T-helper 2 cell treated with Interferon-gamma antibody and Interleukin-4, amounts not matched to agents 5 μg/mL and 100 μg/mL, for 36 hours (primary cell): ENCODE measurements at regions not wholly inside any gene's neighbourhood (a gene's known extent, or its start where the extent isn't known, plus 50 kb on each side); places are given as distances from the start of the nearest gene placed in this dataset.

ENCODE experiments used
- DNase-seq: peaks from one replicate; pipeline ENCODE4 v3.0.0; 2021; ENCODE audit warnings: low spot score
- H3K27ac Mint-ChIP-seq: one replicate; pipeline ENCODE4 v1.8.0; 2021; ENCODE audit warnings: mild to moderate bottlenecking, mixed read lengths
- H3K27me3 Mint-ChIP-seq: one replicate; pipeline ENCODE4 v1.8.0; 2021; ENCODE audit warnings: low read depth, mixed read lengths
- H3K36me3 Mint-ChIP-seq: one replicate; pipeline ENCODE4 v1.8.0; 2021; ENCODE audit warnings: low read depth, mixed read lengths
- H3K4me1 Mint-ChIP-seq: one replicate; pipeline ENCODE4 v1.8.0; 2021; ENCODE audit warnings: low read depth, mixed read lengths
- H3K4me3 Mint-ChIP-seq: one replicate; pipeline ENCODE4 v1.8.0; 2022; ENCODE audit warnings: mild to moderate bottlenecking, moderate library complexity, mixed read lengths
- H3K9me3 Mint-ChIP-seq: one replicate; pipeline ENCODE4 v1.8.0; 2021; ENCODE audit warnings: mixed read lengths

- no peaks in the 10 kb centered on the region for H3K4me1 Mint-ChIP-seq
- H3K9me3 Mint-ChIP-seq, result no peaks in the 10 kb centered on the region
- DNase-seq, result no peak
- H3K4me3 Mint-ChIP-seq, result no peak overlapping the region
- no peaks in the 10 kb centered on the region for H3K27me3 Mint-ChIP-seq
- no peak overlapping the region for H3K27ac Mint-ChIP-seq
- H3K36me3 Mint-ChIP-seq, result no peaks in the 10 kb centered on the region
Measured at GRCh38 chr12:41907550-41907949, 237.1 kb downstream of the GXYLT1 start.

DNA sequence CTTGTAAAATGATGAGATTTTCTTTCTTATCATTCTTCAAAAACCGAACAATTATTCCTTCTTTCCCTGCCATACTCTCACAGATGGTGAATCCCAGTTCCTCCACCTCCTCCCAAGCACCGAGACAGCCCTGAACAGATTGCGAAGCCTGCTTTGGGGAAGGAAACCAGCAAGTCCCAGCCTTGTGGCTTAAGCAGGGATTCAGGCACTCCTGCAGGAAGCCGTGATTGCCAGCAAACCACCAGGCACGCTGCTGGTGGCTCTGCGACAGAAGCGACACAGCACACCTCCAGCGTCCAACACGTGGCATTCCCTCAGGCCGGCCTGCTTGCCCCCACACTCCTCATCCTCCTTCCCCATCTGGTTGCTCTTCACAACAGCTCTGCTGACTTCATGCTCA, 237.7 kb downstream of the GXYLT1 start:
- Mint-ChIP-seq H3K9me3 (no peaks in the 10 kb centered on the region), H3K36me3 (no peaks in the 10 kb centered on the region), H3K27me3 (no peaks in the 10 kb centered on the region), H3K4me1 (no peaks in the 10 kb centered on the region), H3K4me3 (no peak overlapping the region), H3K27ac (no peak overlapping the region)
- no peak for DNase-seq

DNA sequence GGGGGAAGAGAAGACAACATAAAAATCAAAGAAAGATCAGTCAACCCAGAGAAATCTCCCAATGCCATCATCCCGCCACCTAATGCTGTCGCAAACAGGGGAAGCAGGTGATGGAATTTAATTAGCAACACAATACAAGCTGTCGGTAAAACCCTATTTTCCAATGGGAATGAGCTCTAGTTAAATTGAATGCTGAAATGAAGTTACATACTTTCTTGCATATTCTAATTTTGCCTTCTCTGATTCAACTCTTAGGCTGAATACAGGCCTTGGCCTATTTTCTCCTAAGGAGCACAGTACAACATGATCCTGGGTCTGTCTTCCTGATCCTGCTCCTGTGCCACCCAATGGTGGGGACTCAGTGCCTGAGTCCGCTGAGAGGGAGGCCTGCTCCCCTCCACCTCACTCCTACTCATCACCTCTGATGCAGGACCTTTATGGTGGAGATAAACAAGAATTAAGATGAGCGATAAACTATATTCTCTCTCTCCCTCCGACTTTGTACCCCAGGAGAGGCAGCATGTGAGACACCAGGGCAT, 238.8 kb downstream of the GXYLT1 start:
- no peak for DNase-seq
- H3K9me3 Mint-ChIP-seq, result no peaks in the 10 kb centered on the region
- no peaks in the 10 kb centered on the region for H3K36me3 Mint-ChIP-seq
- H3K27ac Mint-ChIP-seq, result no peak overlapping the region
- H3K27me3 Mint-ChIP-seq, result no peaks in the 10 kb centered on the region
- H3K4me1 Mint-ChIP-seq, result no peaks in the 10 kb centered on the region
- no peak overlapping the region for H3K4me3 Mint-ChIP-seq

DNA sequence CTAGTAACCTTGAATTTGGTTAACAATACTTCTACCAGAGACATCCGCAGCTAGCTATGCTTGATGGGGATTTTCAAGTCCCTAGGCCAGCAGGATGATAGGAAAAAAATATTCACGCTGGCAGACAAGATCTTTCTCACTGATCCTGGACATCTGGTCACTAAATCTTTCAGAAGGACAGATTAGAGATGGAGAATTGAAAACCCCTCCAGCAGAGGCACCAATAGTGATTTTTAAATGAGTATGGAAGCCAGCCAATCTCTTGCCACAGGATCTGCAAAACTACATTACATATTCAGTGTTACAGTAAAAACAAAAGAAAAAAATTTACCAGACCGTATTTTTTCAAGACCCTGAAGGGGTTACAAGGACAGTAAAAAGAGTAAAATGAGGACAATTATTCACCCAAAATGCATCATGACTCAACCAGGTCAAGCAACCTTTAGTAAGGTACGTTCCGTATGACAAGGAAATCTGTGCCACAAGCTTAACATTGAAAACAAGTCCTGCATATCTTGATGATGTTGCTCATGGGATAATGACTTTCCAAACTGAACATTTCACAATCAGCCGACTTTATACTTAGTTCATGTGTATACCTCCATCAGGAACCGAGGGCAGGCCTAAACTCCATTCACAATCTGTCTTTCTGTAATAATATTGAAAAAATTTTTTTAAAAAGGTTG, 239.5 kb downstream of the GXYLT1 start:
- H3K4me1 Mint-ChIP-seq, result no peaks in the 10 kb centered on the region
- no peaks in the 10 kb centered on the region for H3K9me3 Mint-ChIP-seq
- no peak for DNase-seq
- no peaks in the 10 kb centered on the region for H3K36me3 Mint-ChIP-seq
- no peak overlapping the region for H3K4me3 Mint-ChIP-seq
- no peaks in the 10 kb centered on the region for H3K27me3 Mint-ChIP-seq
- H3K27ac Mint-ChIP-seq, result no peak overlapping the region

DNA sequence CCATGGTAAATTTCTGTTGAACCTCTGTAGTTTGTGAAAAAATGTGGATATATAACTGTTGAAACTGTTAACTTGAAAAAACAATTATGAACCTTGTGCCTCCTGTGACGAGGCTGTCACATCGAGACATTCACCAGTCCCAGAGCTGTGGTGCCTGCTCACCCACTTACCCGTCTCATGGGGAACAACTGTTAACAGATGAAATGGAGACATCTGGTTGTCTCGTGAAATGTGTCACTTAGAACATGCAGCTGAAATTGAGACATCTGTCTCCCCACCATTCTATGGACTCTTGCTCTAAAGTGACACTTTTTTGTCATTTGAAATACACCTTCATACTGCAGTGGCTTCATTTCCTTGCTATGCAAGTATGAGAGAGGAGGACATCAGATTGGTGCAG, 240.6 kb downstream of the GXYLT1 start:
- H3K27ac Mint-ChIP-seq, result no peak overlapping the region
- DNase-seq, result no peak
- H3K4me3 Mint-ChIP-seq, result no peak overlapping the region
- H3K9me3 Mint-ChIP-seq, result no peaks in the 10 kb centered on the region
- no peaks in the 10 kb centered on the region for H3K36me3 Mint-ChIP-seq
- no peaks in the 10 kb centered on the region for H3K27me3 Mint-ChIP-seq
- H3K4me1 Mint-ChIP-seq, result no peaks in the 10 kb centered on the region

- no peak for DNase-seq
- no peaks in the 10 kb centered on the region for H3K4me1 Mint-ChIP-seq
- H3K9me3 Mint-ChIP-seq, result no peaks in the 10 kb centered on the region
- H3K36me3 Mint-ChIP-seq, result no peaks in the 10 kb centered on the region
- no peak overlapping the region for H3K4me3 Mint-ChIP-seq
- H3K27ac Mint-ChIP-seq, result no peak overlapping the region
- no peaks in the 10 kb centered on the region for H3K27me3 Mint-ChIP-seq
Measured at GRCh38 chr12:41903014-41903708, 241.5 kb downstream of the GXYLT1 start.

- no peak for DNase-seq
- Mint-ChIP-seq H3K36me3 (no peaks in the 10 kb centered on the region), H3K9me3 (no peaks in the 10 kb centered on the region), H3K27ac (no peak overlapping the region), H3K27me3 (no peaks in the 10 kb centered on the region), H3K4me1 (no peaks in the 10 kb centered on the region), H3K4me3 (no peak overlapping the region)
Measured at GRCh38 chr12:41899577-41899976, 245.1 kb downstream of the GXYLT1 start.

- Mint-ChIP-seq H3K4me3 (no peak overlapping the region), H3K27ac (no peak overlapping the region), H3K27me3 (no peaks in the 10 kb centered on the region), H3K9me3 (no peaks in the 10 kb centered on the region), H3K4me1 (no peaks in the 10 kb centered on the region), H3K36me3 (no peaks in the 10 kb centered on the region)
- no peak for DNase-seq
Measured at GRCh38 chr12:41897593-41897992, 247.1 kb downstream of the GXYLT1 start.

DNA sequence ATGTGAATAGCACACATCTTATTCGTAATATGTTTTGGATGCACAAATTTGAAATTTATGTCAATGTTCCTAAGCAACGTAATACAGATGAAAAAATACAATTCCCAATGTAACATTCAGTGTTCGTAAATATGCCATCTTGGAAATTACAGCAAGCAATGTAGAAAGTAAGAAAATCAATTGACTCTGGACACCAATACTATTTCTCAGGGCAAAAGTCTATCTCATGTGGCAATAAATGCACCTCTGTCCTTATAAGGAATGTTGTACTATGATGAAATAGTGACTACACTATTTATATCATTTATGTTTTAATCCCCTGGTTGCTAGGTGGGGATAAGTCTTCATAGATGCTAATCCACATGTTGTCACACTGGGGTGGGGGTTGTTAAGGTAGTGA, 251.2 kb downstream of the GXYLT1 start:
- Mint-ChIP-seq H3K36me3 (no peaks in the 10 kb centered on the region), H3K4me1 (no peaks in the 10 kb centered on the region), H3K27me3 (no peaks in the 10 kb centered on the region), H3K9me3 (no peaks in the 10 kb centered on the region), H3K4me3 (no peak overlapping the region), H3K27ac (no peak overlapping the region)
- no peak for DNase-seq

- Mint-ChIP-seq H3K9me3 (no peaks in the 10 kb centered on the region), H3K27ac (no peak overlapping the region), H3K4me3 (no peak overlapping the region), H3K4me1 (no peaks in the 10 kb centered on the region), H3K36me3 (no peaks in the 10 kb centered on the region), H3K27me3 (no peaks in the 10 kb centered on the region)
- DNase-seq, result no peak
Measured at GRCh38 chr12:41892302-41892701, 252.4 kb downstream of the GXYLT1 start.

DNA sequence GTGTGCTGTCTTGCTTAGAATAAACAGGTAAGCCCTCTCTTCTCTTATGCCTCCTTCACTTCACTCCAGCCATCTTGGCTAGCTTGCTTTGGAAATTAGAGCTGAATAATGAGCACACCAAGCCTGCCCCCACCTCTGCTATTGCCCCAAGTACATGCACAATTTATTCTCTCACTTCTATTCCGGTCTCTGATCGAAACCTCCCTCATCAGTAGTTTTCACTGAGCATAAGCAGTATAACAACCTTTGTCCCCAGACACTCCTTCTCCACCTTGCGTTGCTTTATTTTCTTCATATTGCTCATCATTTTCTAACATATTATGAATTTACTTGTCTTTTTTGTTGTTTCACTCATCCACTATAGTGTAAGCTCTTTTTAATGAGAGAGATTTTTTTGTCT, 253.4 kb downstream of the GXYLT1 start:
- no peak overlapping the region for H3K4me3 Mint-ChIP-seq
- H3K27ac Mint-ChIP-seq, result no peak overlapping the region
- H3K36me3 Mint-ChIP-seq, result no peaks in the 10 kb centered on the region
- no peaks in the 10 kb centered on the region for H3K4me1 Mint-ChIP-seq
- no peaks in the 10 kb centered on the region for H3K9me3 Mint-ChIP-seq
- DNase-seq, result no peak
- no peaks in the 10 kb centered on the region for H3K27me3 Mint-ChIP-seq

DNA sequence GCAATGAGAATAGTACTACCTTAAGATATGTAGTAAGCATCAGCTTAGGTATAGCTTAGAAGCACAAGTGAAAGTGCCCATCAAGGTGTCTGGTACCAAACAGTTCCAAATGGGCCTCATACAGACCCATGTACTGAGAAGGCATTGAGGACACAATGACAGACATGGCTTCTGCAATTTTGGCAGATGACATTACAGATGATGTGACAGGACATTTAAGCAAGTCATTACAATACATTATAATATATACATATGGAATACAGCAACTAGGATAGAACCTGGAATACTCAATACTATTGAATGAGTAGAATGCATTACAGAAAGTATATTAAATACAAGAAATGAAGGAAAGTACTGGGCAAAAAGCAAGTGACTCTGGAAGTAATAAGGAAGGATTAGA, 256.4 kb downstream of the GXYLT1 start:
- Mint-ChIP-seq H3K4me1 (no peaks in the 10 kb centered on the region), H3K4me3 (no peak overlapping the region), H3K27ac (no peak overlapping the region), H3K36me3 (no peaks in the 10 kb centered on the region), H3K9me3 (no peaks in the 10 kb centered on the region), H3K27me3 (no peaks in the 10 kb centered on the region)
- no peak for DNase-seq

DNA sequence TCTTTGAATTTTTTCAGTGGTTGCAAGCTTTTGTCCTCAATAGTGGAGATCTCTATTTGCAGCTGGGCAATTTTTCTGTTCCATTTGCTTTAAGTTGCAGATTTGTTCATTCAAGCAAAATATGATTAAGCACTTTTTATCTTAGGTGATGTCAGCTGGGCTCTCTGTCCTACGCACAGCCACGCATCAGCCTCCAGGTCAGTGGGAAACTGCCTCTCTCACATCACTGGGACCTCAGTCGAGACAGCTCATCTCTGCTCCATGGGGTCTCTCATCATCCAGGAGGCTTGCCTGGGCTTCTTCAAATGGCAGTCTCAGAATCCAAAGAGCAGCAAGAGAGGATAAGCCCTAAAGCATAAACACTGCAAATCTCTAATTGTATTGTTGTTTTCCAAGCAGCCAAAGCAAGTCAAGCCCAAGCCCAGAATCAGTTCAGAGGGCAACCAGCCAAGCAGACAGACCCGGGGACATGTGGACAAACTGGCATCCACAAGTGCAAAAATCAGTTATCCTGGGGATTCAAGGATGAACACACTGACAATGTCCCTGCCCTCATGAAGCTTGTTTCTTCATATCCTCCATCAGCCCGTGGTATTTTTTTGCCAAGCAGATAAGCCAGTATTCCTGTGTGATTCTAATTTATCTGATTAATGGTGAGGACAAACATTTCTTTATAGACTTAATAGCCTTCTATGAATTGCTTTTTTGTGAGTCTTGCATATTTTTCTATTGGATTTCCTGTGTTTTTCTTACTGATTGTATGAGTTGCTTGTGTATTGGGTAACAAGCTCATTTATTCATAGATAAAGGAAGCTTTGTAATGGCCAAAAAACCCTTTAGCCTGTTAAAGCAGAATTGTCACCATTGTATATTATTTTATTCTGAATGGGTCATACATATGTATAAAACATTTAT, 262.5 kb downstream of the GXYLT1 start:
- DNase-seq, result no peak
- Mint-ChIP-seq H3K9me3 (no peaks in the 10 kb centered on the region), H3K27me3 (no peaks in the 10 kb centered on the region), H3K36me3 (no peaks in the 10 kb centered on the region), H3K4me1 (no peaks in the 10 kb centered on the region), H3K4me3 (no peak overlapping the region), H3K27ac (no peak overlapping the region)

GRCh38 chr12:41869432-41869831, 275.2 kb downstream of the GXYLT1 start:
- Mint-ChIP-seq H3K36me3 (no peaks in the 10 kb centered on the region), H3K4me1 (no peaks in the 10 kb centered on the region), H3K27me3 (no peaks in the 10 kb centered on the region), H3K27ac (no peak overlapping the region), H3K4me3 (no peak overlapping the region), H3K9me3 (no peaks in the 10 kb centered on the region)
- no peak for DNase-seq
